ENCODE measurements at regions not wholly inside any gene's neighbourhood (a gene's known extent, or its start where the extent isn't known, plus 50 kb on each side); places are given as distances from the start of the nearest gene placed in this dataset.

GRCh38 chr6:168985705-168986104, 267.9 kb downstream of the THBS2 start:
- TF ChIP-seq CTCF (IDR thresholded peaks at IDR 0.05), result no peak
- TF ChIP-seq POLR2A (IDR thresholded peaks at IDR 0.05), result no peak
- no peak for TF ChIP-seq POLR2AphosphoS5 (IDR thresholded peaks at IDR 0.05)

Measured in gastroesophageal sphincter (tissue), 3 donors.